ENCODE measurements at regions not wholly inside any gene's neighbourhood (a gene's known extent, or its start where the extent isn't known, plus 50 kb on each side); places are given as distances from the start of the nearest gene placed in this dataset.

DNA sequence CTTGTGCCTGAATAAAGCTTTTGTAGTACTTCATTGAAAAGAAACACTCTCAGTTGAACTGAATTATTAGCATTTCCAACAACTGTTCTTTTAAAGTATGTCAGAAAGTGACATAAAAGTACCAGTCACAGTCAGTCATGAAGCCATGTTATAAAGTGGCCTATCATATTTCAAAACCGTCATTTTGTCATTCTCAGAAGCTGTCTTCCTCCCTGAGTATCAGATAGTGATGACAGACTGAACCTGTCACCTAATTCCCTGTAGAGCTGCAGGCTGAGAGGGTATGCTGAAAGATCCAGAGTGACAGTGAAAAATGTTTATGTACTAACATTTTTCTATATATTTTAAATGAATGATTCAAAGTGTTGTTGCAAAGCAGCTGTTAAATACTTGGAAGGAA is 1121.7 kb upstream of the PRMT6 start:
- Histone ChIP-seq H3K4me3 (no peak overlapping the region), H3K27ac (no peak overlapping the region)
- DNase-seq (ENCODE audit: low spot score): no peak
- TF ChIP-seq CTCF (IDR thresholded peaks at IDR 0.05): no peak

- Histone ChIP-seq H3K4me3 (no peak overlapping the region), H3K27ac (no peak overlapping the region)
- no peak for DNase-seq (ENCODE audit: low spot score)
- TF ChIP-seq CTCF (IDR thresholded peaks at IDR 0.05): no peak
Observed at GRCh38 chr1:105964879-105965278, 1091.6 kb upstream of the PRMT6 start.

DNA sequence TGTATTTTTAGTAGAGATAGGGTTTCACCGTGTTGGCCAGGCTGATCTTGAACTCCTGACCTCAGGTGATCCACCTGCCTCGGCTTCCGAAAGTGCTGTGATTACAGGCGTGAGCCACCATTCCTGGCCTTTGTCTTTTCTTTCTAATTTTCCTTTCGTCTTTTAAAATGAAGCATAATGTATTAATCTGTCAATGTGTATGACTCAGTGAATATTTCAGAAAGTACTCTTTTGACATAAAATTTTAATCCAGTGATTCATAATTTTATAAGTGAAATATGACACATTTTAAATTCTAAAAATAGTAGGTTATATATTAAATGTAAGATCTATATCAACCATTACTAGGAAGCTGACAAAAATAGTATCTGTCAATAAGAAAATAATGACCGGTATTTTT is 1059.0 kb upstream of the PRMT6 start:
- no peak for TF ChIP-seq CTCF (IDR thresholded peaks at IDR 0.05)
- Histone ChIP-seq H3K27ac (no peak overlapping the region), H3K4me3 (no peak overlapping the region)
- DNase-seq (ENCODE audit: low spot score): no peak

GRCh38 chr1:106022312-106022902 is 1034.1 kb upstream of the PRMT6 start:
- no peak for TF ChIP-seq CTCF (IDR thresholded peaks at IDR 0.05)
- no peak overlapping the region for H3K27ac ChIP-seq
- no peak for DNase-seq (ENCODE audit: low spot score)
- no peak overlapping the region for H3K4me3 ChIP-seq

DNA sequence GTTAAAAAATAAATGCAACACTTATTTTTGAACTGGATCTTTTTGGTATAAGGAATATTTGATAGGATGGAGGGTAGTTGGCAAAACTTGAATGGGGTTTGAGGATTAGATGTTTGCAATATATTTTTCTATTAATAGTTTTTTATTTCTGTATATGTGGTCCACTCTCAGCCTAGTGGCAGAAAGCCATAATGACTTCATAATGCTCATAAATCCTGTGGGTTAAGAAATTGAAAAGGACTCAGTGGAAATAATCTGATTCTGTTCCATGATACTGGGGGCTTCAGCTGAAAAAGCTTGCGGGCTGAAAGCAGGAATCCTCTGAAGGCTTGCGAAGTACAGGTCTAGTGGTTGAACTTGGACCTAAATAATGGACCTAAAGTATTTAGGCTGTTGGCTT is 1028.6 kb upstream of the PRMT6 start:
- TF ChIP-seq CTCF (IDR thresholded peaks at IDR 0.05): no peak
- H3K4me3 ChIP-seq: no peak overlapping the region
- DNase-seq (ENCODE audit: low spot score): no peak
- H3K27ac ChIP-seq: no peak overlapping the region

- Histone ChIP-seq H3K27ac (no peak overlapping the region), H3K4me3 (no peak overlapping the region)
- DNase-seq (ENCODE audit: low spot score): no peak
- no peak for TF ChIP-seq CTCF (IDR thresholded peaks at IDR 0.05)
Observed at GRCh38 chr1:106037526-106037925, 1018.9 kb upstream of the PRMT6 start.

DNA sequence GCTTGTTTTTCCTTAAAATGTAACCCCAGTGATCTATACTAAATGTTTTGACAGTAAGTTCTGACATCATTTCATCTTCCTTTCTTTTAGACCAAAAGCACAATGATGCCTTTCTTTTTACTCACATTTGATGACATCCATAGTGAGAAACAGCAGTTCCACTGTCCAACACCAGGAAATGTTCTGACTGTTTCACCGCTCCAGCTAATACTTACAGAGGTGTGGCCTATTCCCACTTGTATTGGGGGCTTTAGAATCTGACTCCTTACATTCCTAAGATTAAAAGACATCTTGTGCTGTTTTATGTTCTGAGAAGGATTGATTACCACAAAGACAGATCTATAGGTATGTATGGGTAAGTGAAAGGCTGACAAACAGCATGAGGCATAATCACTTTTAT is 1018.2 kb upstream of the PRMT6 start:
- no peak overlapping the region for H3K4me3 ChIP-seq
- no peak for DNase-seq (ENCODE audit: low spot score)
- no peak overlapping the region for H3K27ac ChIP-seq
- TF ChIP-seq CTCF (IDR thresholded peaks at IDR 0.05): no peak

All from coronary artery (tissue), 2 donors.